A673 (cell line): ENCODE measurements at regions not wholly inside any gene's neighbourhood (a gene's known extent, or its start where the extent isn't known, plus 50 kb on each side); places are given as distances from the start of the nearest gene placed in this dataset.

ENCODE experiments used
- EZH2 ChIP-seq: fragments of 200-600 bp; sonication (generic); IDR thresholded peaks from 2 replicates; pipeline ENCODE4 v1.6.1; 2017; ENCODE audit warnings: borderline replicate concordance, low read depth, mild to moderate bottlenecking, mixed read lengths, antibody characterized with exemption, low read length; ENCODE audit not compliant: poor library complexity, severe bottlenecking
- TF ChIP-seq, protein P1 (sequence below): fragments of 300-800, 200-600 bp; sonication (generic); conservative IDR thresholded peaks from 2 replicates; pipeline ENCODE4 v1.5.1; 2017; ENCODE audit warnings: low read depth, mild to moderate bottlenecking, antibody characterized with exemption, low read length, moderate library complexity, mixed read lengths

- TF ChIP-seq, protein P1, sequence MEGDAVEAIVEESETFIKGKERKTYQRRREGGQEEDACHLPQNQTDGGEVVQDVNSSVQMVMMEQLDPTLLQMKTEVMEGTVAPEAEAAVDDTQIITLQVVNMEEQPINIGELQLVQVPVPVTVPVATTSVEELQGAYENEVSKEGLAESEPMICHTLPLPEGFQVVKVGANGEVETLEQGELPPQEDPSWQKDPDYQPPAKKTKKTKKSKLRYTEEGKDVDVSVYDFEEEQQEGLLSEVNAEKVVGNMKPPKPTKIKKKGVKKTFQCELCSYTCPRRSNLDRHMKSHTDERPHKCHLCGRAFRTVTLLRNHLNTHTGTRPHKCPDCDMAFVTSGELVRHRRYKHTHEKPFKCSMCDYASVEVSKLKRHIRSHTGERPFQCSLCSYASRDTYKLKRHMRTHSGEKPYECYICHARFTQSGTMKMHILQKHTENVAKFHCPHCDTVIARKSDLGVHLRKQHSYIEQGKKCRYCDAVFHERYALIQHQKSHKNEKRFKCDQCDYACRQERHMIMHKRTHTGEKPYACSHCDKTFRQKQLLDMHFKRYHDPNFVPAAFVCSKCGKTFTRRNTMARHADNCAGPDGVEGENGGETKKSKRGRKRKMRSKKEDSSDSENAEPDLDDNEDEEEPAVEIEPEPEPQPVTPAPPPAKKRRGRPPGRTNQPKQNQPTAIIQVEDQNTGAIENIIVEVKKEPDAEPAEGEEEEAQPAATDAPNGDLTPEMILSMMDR, result no peak
- TF ChIP-seq EZH2, result no peak
These were observed 276.9 kb upstream of the SGCG start for GRCh38 chr13:22903925-22904324.
